HCT116 (cell line): ENCODE measurements at regions not wholly inside any gene's neighbourhood (a gene's known extent, or its start where the extent isn't known, plus 50 kb on each side); places are given as distances from the start of the nearest gene placed in this dataset.

Experiments
- ATAC-seq: fragments of 200-7000 bp; cut with Tn5 transposase; 2 replicates; pipeline ENCODE4 v1.9.1; 2020; ENCODE audit warnings: mild to moderate bottlenecking, moderate library complexity
- BruUV-seq: library from RNA; stranded (reverse); fragments of 400-500 nt; replicated peaks from 2 replicates; lab custom pipeline; 2021; lab: Mats Ljungman, UMichigan
- CTCF ChIA-PET: fragments of 300-600 bp; sonication (Branson Sonifier 250); formaldehyde crosslinking; loops from one replicate; lab custom pipeline; 2021; ENCODE audit warnings: antibody characterized with exemption; lab: Charles Lee
- POLR2A ChIA-PET: fragments of 300-600, 350-600 bp; sonication (Branson Sonifier 250); formaldehyde crosslinking; loops from one replicate; lab custom pipeline; 2021; ENCODE audit warnings: antibody characterized with exemption; lab: Charles Lee
- RAD21 ChIA-PET, 2 experiments: fragments of 300-600 bp; sonication (Branson Sonifier 250); formaldehyde crosslinking; loops; one replicate each; lab custom pipeline; 2023; ENCODE audit warnings: low total read pairs in 2 of 2; ENCODE audit not compliant: uncharacterized antibody in 2 of 2, unreplicated experiment in 2 of 2, low non-redundant PET in 1 of 2; lab: Charles Lee
- DNase-seq: peaks from one replicate; pipeline ENCODE4 v3.0.0-alpha.2; 2010; ENCODE audit warnings: low read depth, low spot score
- H2AFZ ChIP-seq: fragments of 200-600 bp; shearing (Covaris generic), sonication (generic); 2 replicates; pipeline ENCODE4 v1.6.1; 2017; ENCODE audit warnings: low read depth, mixed run types, mixed read lengths, antibody characterized with exemption, low read length; ENCODE audit not compliant: poor library complexity, severe bottlenecking
- H3K27ac ChIP-seq: 2 replicates; pipeline ENCODE4 v1.5.1; 2012; ENCODE audit warnings: low read depth, low read length
- H3K27me3 ChIP-seq: fragments of 200-600 bp; sonication (generic); 2 replicates; pipeline ENCODE4 v1.6.1; 2016; ENCODE audit warnings: mixed run types, low read length, mixed read lengths; ENCODE audit not compliant: insufficient read depth
- H3K36me3 ChIP-seq, 2 experiments: fragments of 200-500 bp in 1 of 2; fragments of 200-600 bp in 1 of 2; sonication (Bioruptor generic) in 1 of 2; sonication (generic) in 1 of 2; 2 replicates each; pipeline versions ENCODE4 v1.5.1 to v1.6.1; 2014 to 2016; ENCODE audit warnings: low read length in 2 of 2, inconsistent platforms in 1 of 2, mixed read lengths in 1 of 2, mixed run types in 1 of 2; ENCODE audit not compliant: insufficient read depth in 2 of 2, control insufficient read depth in 1 of 2
- H3K4me1 ChIP-seq, 2 experiments: fragments of 200-600 bp in 1 of 2; sonication (generic) in 1 of 2; 2 replicates each; pipeline versions ENCODE4 v1.5.1 to v1.6.1; 2012 to 2017; ENCODE audit warnings: low read length in 2 of 2, inconsistent platforms in 1 of 2, mild to moderate bottlenecking in 1 of 2, mixed read lengths in 1 of 2, mixed run types in 1 of 2, moderate library complexity in 1 of 2; ENCODE audit not compliant: insufficient read depth in 2 of 2, control insufficient read depth in 1 of 2
- H3K4me2 ChIP-seq: fragments of 200-600 bp; sonication (generic); 2 replicates; pipeline ENCODE4 v1.6.1; 2017; ENCODE audit warnings: mixed run types, low read length, mixed read lengths
- H3K4me3 ChIP-seq, 2 experiments: fragments of 200-600 bp in 1 of 2; sonication (generic) in 1 of 2; replicated peaks in 1 of 2; 2 replicates each; pipeline ENCODE4 v1.5.1; 2011 to 2016; ENCODE audit warnings: low read length in 2 of 2, control low read depth in 1 of 2, low read depth in 1 of 2, mild to moderate bottlenecking in 1 of 2, mixed read lengths in 1 of 2, mixed run types in 1 of 2
- H3K79me2 ChIP-seq: fragments of 200-600 bp; sonication (generic); 2 replicates; pipeline ENCODE4 v1.6.1; 2017; ENCODE audit warnings: mild to moderate bottlenecking, mixed run types, low read length, moderate library complexity, mixed read lengths; ENCODE audit not compliant: insufficient read depth
- H3K9ac ChIP-seq: fragments of 200-600 bp; sonication (generic); 2 replicates; pipeline ENCODE4 v1.6.1; 2016; ENCODE audit warnings: low read length, mixed read lengths
- H3K9me2 ChIP-seq: fragments of 200-600 bp; sonication (generic), shearing (Covaris generic); 2 replicates; pipeline ENCODE4 v1.6.1; 2017; ENCODE audit warnings: mixed run types, mild to moderate bottlenecking, moderate library complexity; ENCODE audit not compliant: insufficient read depth
- H3K9me3 ChIP-seq, 2 experiments: fragments of 200-500 bp in 1 of 2; fragments of 200-600 bp in 1 of 2; sonication (Bioruptor generic) in 1 of 2; sonication (generic) in 1 of 2; 2 replicates each; pipeline ENCODE4 v1.6.1; 2014 to 2017; ENCODE audit warnings: low read length in 2 of 2, mixed read lengths in 2 of 2, inconsistent platforms in 1 of 2, low read depth in 1 of 2, mild to moderate bottlenecking in 1 of 2, mixed run types in 1 of 2, moderate library complexity in 1 of 2; ENCODE audit not compliant: control insufficient read depth in 1 of 2, insufficient read depth in 1 of 2
- H4K20me1 ChIP-seq: fragments of 200-600 bp; sonication (generic), shearing (Covaris generic); 2 replicates; pipeline ENCODE4 v1.6.1; 2017; ENCODE audit warnings: mixed run types, mild to moderate bottlenecking, moderate library complexity; ENCODE audit not compliant: insufficient read depth
- CEBPB ChIP-seq: IDR thresholded peaks from 2 replicates; pipeline ENCODE4 v1.6.1; 2012; ENCODE audit warnings: low read depth
- EGR1 ChIP-seq: IDR thresholded peaks from 2 replicates; pipeline ENCODE4 v1.6.1; 2012; ENCODE audit warnings: low read depth
- ELF1 ChIP-seq: IDR thresholded peaks from 2 replicates; pipeline ENCODE4 v1.6.1; 2012; ENCODE audit warnings: low read depth, borderline replicate concordance
- EZH2 ChIP-seq: fragments of 200-600 bp; sonication (generic); IDR thresholded peaks from 2 replicates; pipeline ENCODE4 v1.6.1; 2017; ENCODE audit warnings: antibody characterized with exemption, mixed run types
- EZH2phosphoT487 ChIP-seq: fragments of 200-600 bp; IDR thresholded peaks from 2 replicates; pipeline ENCODE4 v1.6.1; 2018; ENCODE audit warnings: antibody characterized with exemption, borderline replicate concordance
- FOSL1 ChIP-seq: IDR thresholded peaks from 2 replicates; pipeline ENCODE4 v1.6.1; 2012; ENCODE audit warnings: low read depth
- POLR2A ChIP-seq: IDR thresholded peaks from 2 replicates; pipeline ENCODE4 v1.7.0; 2011; ENCODE audit warnings: borderline replicate concordance; ENCODE audit not compliant: insufficient read depth, insufficient read length; ENCODE audit errors: extremely low read depth
- RAD21 ChIP-seq: IDR thresholded peaks from 2 replicates; pipeline ENCODE4 v1.6.1; 2012; ENCODE audit warnings: low read depth, mild to moderate bottlenecking
- SRF ChIP-seq: IDR thresholded peaks from 2 replicates; pipeline ENCODE4 v1.6.1; 2012; ENCODE audit warnings: low read depth
- YY1 ChIP-seq: IDR thresholded peaks from 2 replicates; pipeline ENCODE4 v1.6.1; 2011; ENCODE audit warnings: low read length, low read depth, moderate library complexity, mild to moderate bottlenecking; ENCODE audit not compliant: insufficient replicate concordance; ENCODE audit errors: extremely low read depth
- ZFX ChIP-seq: fragments of 450-650 bp; IDR thresholded peaks from 2 replicates; pipeline ENCODE4 v1.6.1; 2017
- ZNF274 ChIP-seq: fragments of 200-500 bp; sonication (Bioruptor generic); IDR thresholded peaks from 2 replicates; pipeline ENCODE4 v1.6.1; 2014; ENCODE audit warnings: mild to moderate bottlenecking, low read depth, low read length, inconsistent platforms
- intact Hi-C: fragments of 100-400 bp; cut with micrococcal nuclease; formaldehyde crosslinking; loops from 2 replicates; pipeline ENCODE4 v1.10.0; 2022
- TF ChIP-seq, protein P1 (sequence below): IDR thresholded peaks from 2 replicates; pipeline ENCODE4 v1.6.1; 2012; ENCODE audit warnings: low read depth
- TF ChIP-seq, protein P2 (sequence below), 3 experiments: fragments of 200-600 bp in 1 of 3; sonication (generic) in 1 of 3; IDR thresholded peaks in 2 of 3; conservative IDR thresholded peaks in 1 of 3; 2 replicates each; pipeline ENCODE4 v1.5.1; 2012 to 2017; ENCODE audit warnings: low read depth in 2 of 3, low read length in 2 of 3, antibody characterized with exemption in 1 of 3, borderline replicate concordance in 1 of 3, control low read depth in 1 of 3, mild to moderate bottlenecking in 1 of 3, mixed read lengths in 1 of 3, mixed run types in 1 of 3, moderate library complexity in 1 of 3; ENCODE audit not compliant: insufficient read depth in 1 of 3
- TF ChIP-seq, protein P3 (sequence below): IDR thresholded peaks from 2 replicates; pipeline ENCODE4 v1.6.1; 2012
- TF ChIP-seq, protein P4 (sequence below): IDR thresholded peaks from 2 replicates; pipeline ENCODE4 v1.6.1; 2011; ENCODE audit warnings: mild to moderate bottlenecking, low read length, moderate library complexity; ENCODE audit not compliant: insufficient replicate concordance; ENCODE audit errors: extremely low read depth

- no peaks in the 10 kb centered on the region for H4K20me1 ChIP-seq
- no peak overlapping the region for H3K27ac ChIP-seq
- no TSS peak for BruUV-seq
- ChIA-PET POLR2A (no interaction called here), CTCF (no interaction called here), RAD21 (no interaction called here)
- no peak overlapping the region for H2AFZ ChIP-seq
- no peaks in the 10 kb centered on the region for H3K9me2 ChIP-seq
- ATAC-seq = no peak
- H3K36me3 ChIP-seq = no peaks in the 10 kb centered on the region
- no peak for DNase-seq
- no peak overlapping the region for H3K4me3 ChIP-seq
- H3K4me2 ChIP-seq = no peak overlapping the region
- H3K9me3 ChIP-seq = no peaks in the 10 kb centered on the region
- no peak overlapping the region for H3K9ac ChIP-seq
- no peaks in the 10 kb centered on the region for H3K4me1 ChIP-seq
- no peaks in the 10 kb centered on the region for H3K79me2 ChIP-seq
- H3K27me3 ChIP-seq = no peaks in the 10 kb centered on the region
- intact Hi-C loops = no loop called here
- TF ChIP-seq ZNF274 = no peak
- TF ChIP-seq ELF1 = no peak
- TF ChIP-seq CEBPB = no peak
- TF ChIP-seq YY1 = no peak
- TF ChIP-seq, protein P1, sequence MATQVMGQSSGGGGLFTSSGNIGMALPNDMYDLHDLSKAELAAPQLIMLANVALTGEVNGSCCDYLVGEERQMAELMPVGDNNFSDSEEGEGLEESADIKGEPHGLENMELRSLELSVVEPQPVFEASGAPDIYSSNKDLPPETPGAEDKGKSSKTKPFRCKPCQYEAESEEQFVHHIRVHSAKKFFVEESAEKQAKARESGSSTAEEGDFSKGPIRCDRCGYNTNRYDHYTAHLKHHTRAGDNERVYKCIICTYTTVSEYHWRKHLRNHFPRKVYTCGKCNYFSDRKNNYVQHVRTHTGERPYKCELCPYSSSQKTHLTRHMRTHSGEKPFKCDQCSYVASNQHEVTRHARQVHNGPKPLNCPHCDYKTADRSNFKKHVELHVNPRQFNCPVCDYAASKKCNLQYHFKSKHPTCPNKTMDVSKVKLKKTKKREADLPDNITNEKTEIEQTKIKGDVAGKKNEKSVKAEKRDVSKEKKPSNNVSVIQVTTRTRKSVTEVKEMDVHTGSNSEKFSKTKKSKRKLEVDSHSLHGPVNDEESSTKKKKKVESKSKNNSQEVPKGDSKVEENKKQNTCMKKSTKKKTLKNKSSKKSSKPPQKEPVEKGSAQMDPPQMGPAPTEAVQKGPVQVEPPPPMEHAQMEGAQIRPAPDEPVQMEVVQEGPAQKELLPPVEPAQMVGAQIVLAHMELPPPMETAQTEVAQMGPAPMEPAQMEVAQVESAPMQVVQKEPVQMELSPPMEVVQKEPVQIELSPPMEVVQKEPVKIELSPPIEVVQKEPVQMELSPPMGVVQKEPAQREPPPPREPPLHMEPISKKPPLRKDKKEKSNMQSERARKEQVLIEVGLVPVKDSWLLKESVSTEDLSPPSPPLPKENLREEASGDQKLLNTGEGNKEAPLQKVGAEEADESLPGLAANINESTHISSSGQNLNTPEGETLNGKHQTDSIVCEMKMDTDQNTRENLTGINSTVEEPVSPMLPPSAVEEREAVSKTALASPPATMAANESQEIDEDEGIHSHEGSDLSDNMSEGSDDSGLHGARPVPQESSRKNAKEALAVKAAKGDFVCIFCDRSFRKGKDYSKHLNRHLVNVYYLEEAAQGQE = no peak
- TF ChIP-seq, protein P2, sequence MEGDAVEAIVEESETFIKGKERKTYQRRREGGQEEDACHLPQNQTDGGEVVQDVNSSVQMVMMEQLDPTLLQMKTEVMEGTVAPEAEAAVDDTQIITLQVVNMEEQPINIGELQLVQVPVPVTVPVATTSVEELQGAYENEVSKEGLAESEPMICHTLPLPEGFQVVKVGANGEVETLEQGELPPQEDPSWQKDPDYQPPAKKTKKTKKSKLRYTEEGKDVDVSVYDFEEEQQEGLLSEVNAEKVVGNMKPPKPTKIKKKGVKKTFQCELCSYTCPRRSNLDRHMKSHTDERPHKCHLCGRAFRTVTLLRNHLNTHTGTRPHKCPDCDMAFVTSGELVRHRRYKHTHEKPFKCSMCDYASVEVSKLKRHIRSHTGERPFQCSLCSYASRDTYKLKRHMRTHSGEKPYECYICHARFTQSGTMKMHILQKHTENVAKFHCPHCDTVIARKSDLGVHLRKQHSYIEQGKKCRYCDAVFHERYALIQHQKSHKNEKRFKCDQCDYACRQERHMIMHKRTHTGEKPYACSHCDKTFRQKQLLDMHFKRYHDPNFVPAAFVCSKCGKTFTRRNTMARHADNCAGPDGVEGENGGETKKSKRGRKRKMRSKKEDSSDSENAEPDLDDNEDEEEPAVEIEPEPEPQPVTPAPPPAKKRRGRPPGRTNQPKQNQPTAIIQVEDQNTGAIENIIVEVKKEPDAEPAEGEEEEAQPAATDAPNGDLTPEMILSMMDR (IDR thresholded peaks at IDR 0.05 in 2 of 3, conservative IDR thresholded peaks at IDR 0.05 in 1 of 3; ENCODE audit: borderline replicate concordance in 1 of 3, insufficient read depth in 1 of 3, low read depth in 2 of 3, low read length in 2 of 3) = no peak
- no peak for TF ChIP-seq SRF
- TF ChIP-seq FOSL1 = no peak
- no peak for TF ChIP-seq ZFX
- TF ChIP-seq RAD21 = no peak
- TF ChIP-seq, protein P3, sequence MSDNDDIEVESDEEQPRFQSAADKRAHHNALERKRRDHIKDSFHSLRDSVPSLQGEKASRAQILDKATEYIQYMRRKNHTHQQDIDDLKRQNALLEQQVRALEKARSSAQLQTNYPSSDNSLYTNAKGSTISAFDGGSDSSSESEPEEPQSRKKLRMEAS = no peak
- no peak for TF ChIP-seq EZH2phosphoT487
- no peak for TF ChIP-seq POLR2A
- TF ChIP-seq EGR1 = no peak
- TF ChIP-seq, protein P4, sequence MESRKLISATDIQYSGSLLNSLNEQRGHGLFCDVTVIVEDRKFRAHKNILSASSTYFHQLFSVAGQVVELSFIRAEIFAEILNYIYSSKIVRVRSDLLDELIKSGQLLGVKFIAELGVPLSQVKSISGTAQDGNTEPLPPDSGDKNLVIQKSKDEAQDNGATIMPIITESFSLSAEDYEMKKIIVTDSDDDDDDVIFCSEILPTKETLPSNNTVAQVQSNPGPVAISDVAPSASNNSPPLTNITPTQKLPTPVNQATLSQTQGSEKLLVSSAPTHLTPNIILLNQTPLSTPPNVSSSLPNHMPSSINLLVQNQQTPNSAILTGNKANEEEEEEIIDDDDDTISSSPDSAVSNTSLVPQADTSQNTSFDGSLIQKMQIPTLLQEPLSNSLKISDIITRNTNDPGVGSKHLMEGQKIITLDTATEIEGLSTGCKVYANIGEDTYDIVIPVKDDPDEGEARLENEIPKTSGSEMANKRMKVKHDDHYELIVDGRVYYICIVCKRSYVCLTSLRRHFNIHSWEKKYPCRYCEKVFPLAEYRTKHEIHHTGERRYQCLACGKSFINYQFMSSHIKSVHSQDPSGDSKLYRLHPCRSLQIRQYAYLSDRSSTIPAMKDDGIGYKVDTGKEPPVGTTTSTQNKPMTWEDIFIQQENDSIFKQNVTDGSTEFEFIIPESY = no peak
- no peak for TF ChIP-seq EZH2
Measured at GRCh38 chr3:117063930-117064329, 354.4 kb downstream of the TUSC7 start.
